ENCODE measurements at regions not wholly inside any gene's neighbourhood (a gene's known extent, or its start where the extent isn't known, plus 50 kb on each side); places are given as distances from the start of the nearest gene placed in this dataset.
A peak's percentile ranks its signal among the peaks of the same experiment; 100 is the strongest.

DNA sequence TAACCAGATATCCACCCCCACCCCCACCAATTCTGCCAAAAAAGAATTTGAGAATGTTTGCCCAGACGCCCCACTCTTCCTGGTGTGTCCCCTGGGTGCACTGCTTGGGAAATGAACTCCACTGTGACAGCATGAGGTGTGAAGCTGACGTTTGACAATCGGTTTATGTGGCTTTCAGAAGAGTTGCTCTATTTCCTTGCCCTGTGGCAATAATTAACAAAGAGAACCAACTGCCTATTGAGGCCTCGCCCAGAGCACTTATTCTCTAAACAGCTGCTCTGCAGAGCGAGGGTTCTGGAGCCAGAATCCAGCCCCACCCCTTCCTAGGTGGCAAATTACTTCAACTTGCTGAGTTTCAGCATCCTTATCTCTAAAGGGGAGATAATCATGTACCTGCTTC, 115.8 kb upstream of the SIX3 start:
- TF ChIP-seq Cebpa-rat (IDR thresholded peaks at IDR 0.05): 0 out of 2 replicates have a peak, but pooled peaks have one; percentile 15
- Histone ChIP-seq H3K9ac (no peak overlapping the region), H3K27ac (no peak overlapping the region; the same call in 1 of the 2 replicates), H3K36me3 (no peaks in the 10 kb centered on the region), H3K4me1 (peaks cover 44% of the 10 kb centered on the region), H3K4me3 (no peak overlapping the region), H3K4me2 (peak overlapping the region; percentile 69), H3K27me3 (no peaks in the 10 kb centered on the region), H3K9me3 (no peaks in the 10 kb centered on the region), H4K20me1 (no peaks in the 10 kb centered on the region)

DNA sequence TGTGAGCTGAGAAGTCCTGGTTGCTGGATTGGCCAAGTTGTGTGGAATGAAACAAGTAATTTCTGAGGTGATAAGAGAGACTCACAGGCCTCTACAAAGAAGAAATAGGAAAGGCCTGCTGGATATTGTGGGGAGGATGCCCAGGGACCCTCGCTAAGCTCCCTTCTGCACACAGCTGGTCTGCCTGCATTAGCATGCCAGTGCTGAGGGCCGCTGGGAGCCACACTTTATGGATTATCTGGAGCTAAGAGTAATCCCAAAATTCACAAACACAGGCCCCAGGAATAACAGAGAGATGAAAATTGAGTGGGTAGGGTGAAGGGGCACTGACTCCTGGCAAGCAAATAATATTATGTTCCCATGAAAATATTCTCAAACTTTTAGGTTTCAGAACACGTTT, 114.9 kb upstream of the SIX3 start:
- H4K20me1 ChIP-seq: no peaks in the 10 kb centered on the region
- H3K27ac ChIP-seq: no peak overlapping the region; the same call in 1 of the 2 replicates
- peaks cover 44% of the 10 kb centered on the region for H3K4me1 ChIP-seq
- TF ChIP-seq Cebpa-rat (IDR thresholded peaks at IDR 0.05): no peak
- H3K9me3 ChIP-seq: 0 out of 2 replicates have a peak, but pooled peaks cover 3% of the 10 kb centered on the region
- no peaks in the 10 kb centered on the region for H3K27me3 ChIP-seq
- H3K4me2 ChIP-seq: peak overlapping the region; percentile 69
- no peak overlapping the region for H3K9ac ChIP-seq
- H3K4me3 ChIP-seq: no peak overlapping the region
- H3K36me3 ChIP-seq: no peaks in the 10 kb centered on the region

DNA sequence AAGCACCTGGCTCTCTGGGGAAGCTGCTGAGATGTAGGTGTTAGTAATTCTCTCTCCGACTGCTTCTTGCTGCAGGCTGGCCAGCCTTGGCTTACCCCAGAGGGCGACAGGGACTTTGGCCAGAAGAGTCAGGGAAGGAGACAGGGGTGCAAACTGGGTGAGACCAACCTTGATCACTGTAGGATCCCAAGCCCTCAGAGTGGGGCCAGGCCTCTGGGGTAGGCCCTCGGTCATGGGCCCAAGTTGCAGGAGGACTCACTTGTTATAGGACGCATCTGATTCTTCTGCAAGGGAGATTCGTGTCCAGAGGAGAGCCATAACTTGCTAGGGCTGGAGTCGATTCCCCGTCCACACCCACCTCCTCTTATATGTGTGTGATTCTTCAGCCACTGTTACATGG, 111.7 kb upstream of the SIX3 start:
- Histone ChIP-seq H4K20me1 (no peaks in the 10 kb centered on the region), H3K4me2 (peak overlapping the region; percentile 44), H3K36me3 (no peaks in the 10 kb centered on the region), H3K4me3 (no peak overlapping the region), H3K9me3 (peaks cover 16% of the 10 kb centered on the region), H3K27me3 (no peaks in the 10 kb centered on the region), H3K9ac (no peak overlapping the region), H3K27ac (no peak overlapping the region), H3K4me1 (peaks cover 45% of the 10 kb centered on the region)
- no peak for TF ChIP-seq Cebpa-rat (IDR thresholded peaks at IDR 0.05)

DNA sequence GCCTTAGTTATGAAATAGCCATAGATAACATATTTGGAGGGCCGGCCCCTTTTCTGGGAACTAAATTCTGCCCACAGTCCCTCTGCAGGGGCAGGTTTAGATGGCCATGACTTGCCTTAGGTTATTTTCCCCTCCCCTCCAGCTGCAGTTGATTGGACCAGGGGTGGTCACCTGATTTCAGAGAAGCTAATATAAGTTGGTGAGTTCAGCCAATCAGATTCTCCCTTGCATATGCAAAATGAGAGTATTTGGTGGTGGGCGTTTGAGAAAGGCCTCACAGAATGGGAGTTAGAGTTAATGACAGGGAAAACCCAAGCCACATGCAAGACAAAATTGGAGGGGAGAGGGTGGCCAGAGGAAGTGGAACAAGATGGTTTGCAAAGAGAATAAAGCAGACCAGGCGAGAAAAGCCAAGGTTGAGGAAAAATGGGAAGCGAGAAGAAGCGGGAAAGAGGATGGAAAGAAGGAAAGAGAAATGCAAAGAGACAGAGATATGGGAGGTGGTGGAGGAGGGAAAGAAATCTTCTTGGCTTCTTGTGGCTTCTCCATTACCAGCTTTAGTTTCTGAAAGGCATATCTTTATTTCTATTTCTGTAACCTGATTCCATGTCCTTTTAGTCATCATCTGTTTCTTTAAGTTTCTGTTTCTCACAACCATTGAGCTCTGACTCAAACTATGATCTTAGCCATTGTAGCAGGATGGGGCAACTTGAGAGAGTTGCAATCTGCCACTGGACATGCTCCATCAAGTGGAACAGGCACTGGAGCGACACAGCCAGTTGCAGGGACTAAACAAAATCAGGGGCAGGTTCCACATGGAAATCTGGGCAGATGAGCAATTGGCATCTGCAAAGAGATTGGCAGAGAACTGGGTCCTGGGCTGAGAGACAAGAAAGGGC, 108.1 kb upstream of the SIX3 start:
- Histone ChIP-seq H3K9ac (no peak overlapping the region), H3K4me2 (peak overlapping the region; percentile 53), H3K9me3 (peaks cover 16% of the 10 kb centered on the region), H3K27me3 (no peaks in the 10 kb centered on the region), H3K36me3 (no peaks in the 10 kb centered on the region), H3K27ac (no peak overlapping the region), H4K20me1 (no peaks in the 10 kb centered on the region), H3K4me1 (peaks cover 25% of the 10 kb centered on the region), H3K4me3 (no peak overlapping the region)
- TF ChIP-seq Cebpa-rat (IDR thresholded peaks at IDR 0.05): no peak

DNA sequence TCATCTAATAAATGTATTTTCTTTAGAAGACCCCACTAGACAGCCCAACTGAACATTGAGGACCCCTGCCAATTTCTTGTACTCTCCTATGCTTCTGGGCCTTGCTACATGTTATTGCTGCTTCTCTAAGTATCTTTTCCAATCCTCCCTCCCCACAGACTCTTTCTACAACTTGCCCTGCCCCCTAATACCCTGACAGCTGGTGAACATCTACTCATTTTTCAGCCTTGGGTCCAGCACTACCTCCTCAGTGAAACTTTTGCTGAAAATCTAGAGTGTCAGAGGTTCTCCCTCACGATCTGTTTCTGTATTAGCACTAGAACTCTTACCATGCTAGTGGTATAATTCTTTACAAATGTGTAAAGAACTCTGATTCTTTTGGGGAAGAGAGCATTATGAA, 106.8 kb upstream of the SIX3 start:
- H3K27ac ChIP-seq: no peak overlapping the region
- H3K4me3 ChIP-seq: no peak overlapping the region
- H3K4me2 ChIP-seq: no peak overlapping the region
- H4K20me1 ChIP-seq: no peaks in the 10 kb centered on the region
- no peaks in the 10 kb centered on the region for H3K27me3 ChIP-seq
- H3K36me3 ChIP-seq: no peaks in the 10 kb centered on the region
- peaks cover 16% of the 10 kb centered on the region for H3K9me3 ChIP-seq
- no peak for TF ChIP-seq Cebpa-rat (IDR thresholded peaks at IDR 0.05)
- peaks cover 22% of the 10 kb centered on the region for H3K4me1 ChIP-seq
- no peak overlapping the region for H3K9ac ChIP-seq

DNA sequence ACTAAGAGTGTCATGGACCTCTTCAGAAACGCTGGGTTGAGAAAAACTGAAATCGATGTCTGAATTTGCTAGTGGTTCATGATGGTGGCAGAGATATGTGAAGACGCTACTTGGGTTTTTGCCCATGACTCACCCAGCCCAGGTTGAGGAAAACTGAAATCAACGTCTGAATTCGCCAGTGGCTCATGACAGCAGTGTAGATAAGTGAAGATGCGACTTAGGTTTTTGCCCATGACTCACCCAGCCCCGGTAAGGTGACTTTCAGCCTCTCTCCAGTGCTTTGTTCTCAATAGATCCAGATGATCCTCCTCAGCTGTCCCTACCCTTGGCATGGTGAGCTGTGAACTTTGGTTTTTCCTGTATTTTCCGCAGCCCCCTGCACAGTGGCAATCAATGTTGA, 105.3 kb upstream of the SIX3 start:
- H4K20me1 ChIP-seq: no peaks in the 10 kb centered on the region
- no peak overlapping the region for H3K27ac ChIP-seq
- no peak overlapping the region for H3K4me2 ChIP-seq

DNA sequence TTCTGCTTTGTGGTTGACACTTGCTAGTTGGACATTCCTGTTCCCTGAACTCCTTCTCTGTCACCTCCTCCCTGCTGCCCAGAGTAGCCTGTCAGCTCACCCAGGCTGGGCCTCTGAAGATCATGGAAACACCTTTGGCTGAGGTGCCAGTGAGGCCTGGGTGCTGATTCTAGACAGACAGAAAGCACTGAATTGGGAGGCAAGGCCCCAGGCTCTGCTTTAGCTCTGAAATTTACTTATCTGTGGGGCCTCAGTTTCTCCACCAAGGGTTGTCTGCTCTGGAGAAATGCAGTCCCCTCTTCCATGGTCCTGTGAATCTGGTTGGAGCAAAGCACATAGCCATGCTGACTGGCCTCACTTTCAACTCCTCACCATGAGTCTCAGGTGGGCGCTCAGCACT, 104.6 kb upstream of the SIX3 start:
- Histone ChIP-seq H3K36me3 (no peaks in the 10 kb centered on the region), H3K4me2 (no peak overlapping the region), H3K4me3 (no peak overlapping the region), H3K9ac (no peak overlapping the region), H3K9me3 (peaks cover 13% of the 10 kb centered on the region), H3K27ac (no peak overlapping the region), H3K27me3 (no peaks in the 10 kb centered on the region), H4K20me1 (no peaks in the 10 kb centered on the region), H3K4me1 (peaks cover 13% of the 10 kb centered on the region)
- TF ChIP-seq Cebpa-rat (IDR thresholded peaks at IDR 0.05): no peak

More for the DNA sequence above, 105.3 kb upstream of the SIX3 start:
- H3K4me3 ChIP-seq: no peak overlapping the region
- no peak overlapping the region for H3K9ac ChIP-seq
- no peaks in the 10 kb centered on the region for H3K27me3 ChIP-seq
- no peak for TF ChIP-seq Cebpa-rat (IDR thresholded peaks at IDR 0.05)
- H3K9me3 ChIP-seq: peaks cover 16% of the 10 kb centered on the region
- H3K36me3 ChIP-seq: no peaks in the 10 kb centered on the region
- H3K4me1 ChIP-seq: peaks cover 13% of the 10 kb centered on the region

DNA sequence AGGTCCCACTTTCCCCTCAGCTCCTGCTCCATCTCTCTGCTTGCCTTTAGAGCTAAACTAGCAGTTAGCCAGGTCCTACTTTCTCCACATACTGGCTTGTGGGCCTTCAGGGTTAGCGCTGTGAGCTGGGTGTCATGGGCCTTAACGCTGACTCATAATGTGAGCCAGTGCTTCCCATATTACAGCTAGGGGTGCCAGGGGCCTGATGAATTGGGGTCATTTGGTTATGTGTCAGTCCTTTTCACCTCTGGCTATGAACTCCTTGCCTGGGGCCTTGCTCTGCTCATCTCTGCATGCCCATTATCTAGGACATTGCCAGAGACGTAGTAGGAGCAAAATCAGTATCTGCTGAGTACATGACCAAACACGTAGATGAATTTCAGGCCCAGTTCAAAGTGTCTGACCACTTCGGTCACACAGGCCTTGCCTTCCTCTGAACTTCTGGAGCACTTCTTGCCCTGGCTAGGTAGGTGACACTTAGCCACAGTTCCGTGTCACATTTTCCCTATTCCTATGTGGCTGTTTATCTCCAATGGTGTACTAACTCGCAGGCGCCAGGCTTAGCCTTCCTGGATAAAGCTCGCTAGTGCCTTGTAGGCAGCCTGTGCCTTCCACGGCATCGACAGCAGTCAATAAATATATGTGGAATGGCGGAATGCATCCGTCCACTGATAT, 103.2 kb upstream of the SIX3 start:
- Histone ChIP-seq H3K27me3 (no peaks in the 10 kb centered on the region), H3K9ac (no peak overlapping the region), H3K36me3 (no peaks in the 10 kb centered on the region), H3K27ac (no peak overlapping the region), H3K9me3 (peaks cover 8% of the 10 kb centered on the region; the same call in 1 of the 2 replicates), H4K20me1 (no peaks in the 10 kb centered on the region), H3K4me3 (no peak overlapping the region), H3K4me1 (peaks cover 8% of the 10 kb centered on the region), H3K4me2 (no peak overlapping the region)
- TF ChIP-seq Cebpa-rat (IDR thresholded peaks at IDR 0.05): no peak

DNA sequence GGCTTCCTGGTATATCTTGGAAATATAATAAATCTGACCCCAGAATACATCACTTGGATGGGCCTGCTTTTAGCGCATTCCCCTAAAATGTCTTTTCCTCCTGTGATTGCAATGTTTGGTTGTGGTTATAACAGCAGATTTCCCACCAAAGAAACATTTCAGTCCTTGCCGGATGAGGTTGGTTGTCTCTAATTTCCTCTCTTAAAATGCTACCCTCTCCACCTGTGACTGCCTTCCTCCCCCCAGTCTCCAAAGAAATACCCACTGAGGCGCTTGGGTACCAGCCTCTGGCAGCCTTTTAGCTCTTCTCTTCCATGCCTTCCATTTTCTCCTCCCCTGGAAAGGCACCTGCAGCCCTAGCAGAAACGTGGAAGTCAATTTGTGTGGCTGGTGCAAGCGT, 102.1 kb upstream of the SIX3 start:
- Histone ChIP-seq H4K20me1 (no peaks in the 10 kb centered on the region), H3K36me3 (no peaks in the 10 kb centered on the region), H3K27me3 (no peaks in the 10 kb centered on the region), H3K4me3 (no peak overlapping the region), H3K4me1 (no peaks in the 10 kb centered on the region), H3K4me2 (no peak overlapping the region), H3K9ac (no peak overlapping the region), H3K27ac (no peak overlapping the region), H3K9me3 (0 out of 2 replicates have a peak, but pooled peaks cover 1% of the 10 kb centered on the region)
- TF ChIP-seq Cebpa-rat (IDR thresholded peaks at IDR 0.05): no peak
